C4-2B (cell line): ENCODE measurements at regions not wholly inside any gene's neighbourhood (a gene's known extent, or its start where the extent isn't known, plus 50 kb on each side); places are given as distances from the start of the nearest gene placed in this dataset.

Experiments
- H3K27ac ChIP-seq: fragments of 450-650 bp; 2 replicates; pipeline ENCODE4 v1.5.1; 2017
- CTCF ChIP-seq: fragments of 450-650 bp; conservative IDR thresholded peaks from 2 replicates; pipeline ENCODE4 v1.5.1; 2017; ENCODE audit warnings: mild to moderate bottlenecking
- ZFX ChIP-seq: fragments of 450-650 bp; IDR thresholded peaks from 2 replicates; pipeline ENCODE4 v1.6.1; 2017

- H3K27ac ChIP-seq = no peak overlapping the region
- no peak for TF ChIP-seq CTCF
- TF ChIP-seq ZFX = no peak
Measured at GRCh38 chr10:9643782-9644181, 1373.9 kb upstream of the CELF2 start.

- H3K27ac ChIP-seq = no peak overlapping the region
- no peak for TF ChIP-seq ZFX
- TF ChIP-seq CTCF = no peak
Measured at GRCh38 chr10:9645404-9645803, 1372.3 kb upstream of the CELF2 start.

GRCh38 chr10:9645928-9646600 lies 1371.6 kb upstream of the CELF2 start:
- no peak overlapping the region for H3K27ac ChIP-seq
- TF ChIP-seq ZFX (no peak), CTCF (no peak)

GRCh38 chr10:9654261-9654660 lies 1363.4 kb upstream of the CELF2 start:
- no peak overlapping the region for H3K27ac ChIP-seq
- TF ChIP-seq CTCF (no peak), ZFX (no peak)

GRCh38 chr10:9656386-9656785 lies 1361.3 kb upstream of the CELF2 start:
- H3K27ac ChIP-seq = no peak overlapping the region
- TF ChIP-seq ZFX (no peak), CTCF (no peak)

GRCh38 chr10:9656996-9657395 lies 1360.7 kb upstream of the CELF2 start:
- no peak overlapping the region for H3K27ac ChIP-seq
- TF ChIP-seq CTCF (no peak), ZFX (no peak)

GRCh38 chr10:9657530-9657929 lies 1360.1 kb upstream of the CELF2 start:
- TF ChIP-seq ZFX (no peak), CTCF (no peak)
- no peak overlapping the region for H3K27ac ChIP-seq
